GM18907 (cell line): ENCODE measurements at regions not wholly inside any gene's neighbourhood (a gene's known extent, or its start where the extent isn't known, plus 50 kb on each side); places are given as distances from the start of the nearest gene placed in this dataset.

Experiments used
- ATAC-seq: cut with Tn5 transposase; IDR thresholded peaks from one replicate; pipeline ENCODE4 v1.9.1; 2021; ENCODE audit warnings: mild to moderate bottlenecking, moderate library complexity; ENCODE audit not compliant: unreplicated experiment

DNA sequence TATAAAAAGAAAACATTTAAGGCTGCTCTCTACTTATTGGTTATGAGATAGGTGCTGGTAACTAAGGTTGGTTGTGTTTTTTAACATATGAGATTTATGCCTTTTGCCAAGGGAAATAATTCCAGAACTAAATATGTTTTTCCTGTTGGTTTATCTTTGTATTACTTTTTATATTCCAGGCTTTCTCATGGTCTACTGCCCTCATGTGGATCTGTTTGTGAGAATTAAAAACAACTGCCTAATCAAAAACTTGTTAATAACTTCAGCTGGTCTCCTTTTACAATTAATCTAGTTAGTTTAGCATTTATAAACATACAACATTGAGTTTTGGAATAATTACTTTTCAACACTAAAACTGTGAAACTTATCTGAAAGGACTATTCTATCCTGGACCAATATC lies 1208.3 kb downstream of the ADGRL3 start:
- no peak for ATAC-seq

DNA sequence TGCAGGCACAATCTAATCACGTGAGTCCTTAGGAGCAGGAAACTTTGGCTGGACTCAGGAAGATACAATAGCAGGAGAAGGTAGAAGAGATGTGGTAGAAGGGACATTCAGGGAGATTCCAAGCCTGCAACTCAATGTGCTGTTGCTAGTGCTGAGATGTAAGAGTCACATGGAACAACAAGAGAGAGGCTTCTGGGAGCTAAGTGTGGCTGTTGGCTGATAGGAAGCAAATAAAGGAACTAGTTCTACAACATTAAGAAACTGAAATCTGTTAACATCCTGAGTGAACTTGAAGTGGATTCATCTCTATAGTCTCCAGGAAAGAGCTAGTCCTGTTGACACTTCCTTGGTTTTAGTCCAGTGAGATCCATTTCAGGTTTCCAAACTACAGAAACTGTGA lies 1207.4 kb downstream of the ADGRL3 start:
- ATAC-seq: no peak

DNA sequence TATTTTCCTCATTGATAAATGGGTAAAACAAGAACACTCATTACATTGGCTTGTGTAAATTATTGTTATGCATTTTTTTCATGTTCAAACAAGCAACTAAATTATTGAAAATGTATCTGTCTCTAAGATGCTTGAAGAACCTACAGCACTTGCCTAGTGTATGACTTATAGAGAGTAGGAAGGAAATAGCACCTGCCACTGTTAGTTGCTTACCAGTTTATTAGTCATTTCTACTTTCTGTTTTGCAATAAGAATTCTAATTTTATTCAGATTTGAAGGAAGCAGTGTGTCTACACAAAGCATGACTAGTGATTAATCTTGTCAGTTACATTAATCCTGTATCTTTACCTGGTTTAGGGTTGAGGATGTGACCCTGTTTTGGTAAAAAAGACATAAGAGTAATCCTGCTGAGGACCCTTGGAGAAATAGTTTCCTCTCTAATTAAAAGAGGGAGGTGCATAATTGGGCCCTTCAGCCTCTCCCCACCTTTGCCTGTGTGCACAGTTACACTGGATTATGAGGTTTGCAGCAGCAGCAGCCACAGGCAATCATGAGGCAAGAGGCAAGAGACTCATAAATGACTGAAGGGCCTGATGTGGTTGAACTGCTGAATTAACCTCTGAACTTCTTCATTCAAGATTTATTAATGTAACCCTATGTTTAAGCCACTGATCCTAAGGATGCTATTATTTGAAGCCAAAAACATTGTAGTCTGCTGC lies 1202.1 kb downstream of the ADGRL3 start:
- ATAC-seq: no peak

DNA sequence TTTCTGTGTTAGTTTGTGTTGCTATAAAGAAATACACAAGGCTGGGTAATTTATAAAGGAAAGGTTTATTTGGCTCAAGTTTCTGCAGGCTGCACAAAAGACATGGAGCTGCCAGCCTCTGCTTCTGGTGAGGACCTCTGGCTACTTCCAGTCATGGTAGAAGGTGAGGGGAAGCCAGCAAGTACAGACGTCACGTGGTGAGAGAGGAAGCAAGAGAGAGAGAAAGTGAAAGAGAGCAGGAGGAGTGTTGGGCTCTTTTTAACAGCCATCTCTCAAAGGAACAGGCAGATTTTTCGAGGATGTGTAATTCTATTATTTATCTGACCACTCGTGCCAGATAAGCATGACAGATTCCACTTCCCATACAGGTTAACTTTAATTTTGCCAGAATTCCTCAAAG lies 1199.1 kb downstream of the ADGRL3 start:
- ATAC-seq: no peak

DNA sequence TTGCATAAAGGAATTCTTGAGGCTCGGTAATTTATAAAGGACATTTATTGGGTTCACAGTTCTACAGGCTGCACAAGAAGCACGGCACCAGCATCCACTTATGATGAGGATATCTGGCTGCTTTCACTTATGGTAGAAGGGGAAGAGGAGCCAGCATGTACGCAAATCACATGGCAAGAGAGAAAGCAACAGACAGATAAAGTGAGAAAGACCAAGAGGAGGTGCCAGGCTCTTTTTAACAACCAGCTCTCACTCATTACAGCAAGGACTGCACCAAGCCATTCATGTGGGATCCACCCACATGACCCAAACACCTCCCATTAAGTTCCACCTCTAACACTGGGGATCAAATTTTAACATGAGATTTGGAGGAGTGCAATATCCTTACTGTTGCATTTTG lies 1198.2 kb downstream of the ADGRL3 start:
- no peak for ATAC-seq

DNA sequence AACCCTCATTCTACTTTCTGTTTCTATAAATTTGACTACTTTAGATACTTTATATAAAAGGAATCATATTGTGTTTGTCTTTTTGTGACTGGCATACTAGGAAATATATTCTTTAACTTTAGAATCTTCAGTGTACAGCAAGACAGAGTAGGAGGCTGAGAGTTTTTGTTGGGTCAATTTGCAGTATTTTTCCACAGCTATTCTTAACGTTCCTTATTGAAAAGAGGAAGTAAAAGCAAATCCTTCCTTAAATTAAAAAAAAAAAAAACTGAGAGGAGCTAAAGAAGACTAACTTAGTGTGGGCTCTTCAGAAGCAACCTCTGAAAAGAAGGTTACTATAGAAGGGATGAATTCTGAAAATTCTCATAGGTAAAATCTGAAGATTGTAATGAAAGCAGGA lies 1194.6 kb downstream of the ADGRL3 start:
- ATAC-seq: no peak

DNA sequence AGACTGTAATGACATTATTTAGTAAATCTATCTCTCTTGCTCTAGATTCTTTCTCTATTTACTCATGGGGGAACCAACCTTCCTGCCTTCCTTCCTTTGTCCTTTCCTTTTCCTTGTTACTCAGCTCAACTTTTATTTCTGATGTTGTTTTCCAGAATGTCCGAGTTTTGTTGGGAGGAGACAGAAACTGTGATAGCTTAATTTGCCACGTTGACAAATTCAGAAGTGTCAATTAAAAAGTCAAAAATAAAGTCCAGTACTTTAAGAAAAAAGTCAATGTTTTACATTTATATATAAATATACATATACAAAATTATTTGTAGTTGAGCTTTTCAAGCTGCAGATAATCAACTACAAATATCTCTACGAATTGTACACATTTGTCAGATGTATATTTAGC lies 1187.7 kb downstream of the ADGRL3 start:
- no peak for ATAC-seq

DNA sequence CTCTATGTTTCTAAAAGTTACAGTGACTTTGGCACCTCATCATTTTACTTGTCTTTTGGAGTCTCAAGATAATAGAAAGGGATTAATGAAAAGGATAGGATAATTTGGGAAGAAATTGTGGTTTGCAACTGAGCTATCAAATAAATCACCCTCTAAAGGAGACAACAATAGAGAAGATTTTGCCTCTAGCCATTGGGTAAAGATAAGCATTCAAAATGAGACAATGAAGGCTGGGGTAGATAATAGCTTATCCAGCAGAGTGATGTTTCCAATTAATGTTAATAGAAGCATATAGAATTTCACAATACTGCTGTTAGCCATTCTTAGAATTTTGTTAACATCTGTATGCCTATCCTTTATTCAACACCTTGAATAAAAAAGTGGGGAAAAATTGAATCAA lies 1177.6 kb downstream of the ADGRL3 start:
- ATAC-seq: no peak

DNA sequence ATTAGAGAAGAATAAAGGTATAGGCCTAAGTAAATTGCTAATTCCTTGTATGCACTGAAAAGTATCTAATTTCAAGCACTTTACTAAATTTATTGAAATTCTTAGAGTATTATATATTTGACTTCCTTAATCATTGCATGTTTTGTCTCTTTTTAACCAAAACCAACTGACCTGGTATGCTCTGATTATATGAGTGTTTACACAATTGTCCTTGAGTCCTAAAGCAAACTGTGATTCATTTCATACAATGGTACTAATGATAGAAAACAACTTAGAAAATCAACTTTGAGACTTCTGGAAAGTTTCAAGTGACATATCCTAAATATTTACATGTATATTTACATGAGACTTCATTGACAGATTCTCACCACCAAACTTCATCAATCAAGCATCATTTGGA lies 1177.1 kb downstream of the ADGRL3 start:
- no peak for ATAC-seq

DNA sequence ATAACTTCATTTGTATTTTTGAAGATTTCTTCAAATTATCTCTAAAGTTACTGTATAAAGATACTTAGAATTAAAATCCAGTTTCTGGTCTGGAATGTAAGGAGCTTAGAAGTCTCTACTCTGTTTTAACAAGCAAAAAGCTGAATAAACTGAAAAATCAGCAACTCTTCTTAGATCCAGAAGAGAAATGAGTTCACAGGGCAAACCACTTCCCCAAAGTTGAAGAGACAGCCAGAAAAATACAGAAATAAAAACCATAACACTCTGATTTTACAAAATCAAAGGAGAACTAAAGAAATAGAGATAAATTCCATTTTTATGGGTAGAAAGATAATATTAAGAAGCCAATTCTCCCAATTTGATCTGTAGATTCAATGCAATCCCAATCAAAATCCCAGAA lies 1166.8 kb downstream of the ADGRL3 start:
- ATAC-seq: no peak

DNA sequence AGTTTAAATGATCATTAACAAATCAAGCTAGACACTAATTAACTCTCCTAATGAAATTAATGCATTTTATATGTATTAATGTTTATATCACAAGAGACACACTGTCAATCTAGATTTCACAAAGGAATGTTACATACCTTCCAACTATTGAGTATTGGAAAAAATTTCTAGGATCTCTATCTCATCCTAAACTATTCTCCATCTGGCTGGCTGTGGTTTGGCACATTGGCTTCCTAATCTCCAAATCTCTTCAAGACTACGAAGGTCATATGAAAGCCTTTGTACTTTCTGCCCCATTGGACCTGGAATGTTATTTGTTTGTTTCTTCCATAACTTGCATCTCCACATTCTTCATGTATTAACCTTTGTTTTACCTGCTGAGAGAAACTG lies 1160.0 kb downstream of the ADGRL3 start:
- no peak for ATAC-seq

DNA sequence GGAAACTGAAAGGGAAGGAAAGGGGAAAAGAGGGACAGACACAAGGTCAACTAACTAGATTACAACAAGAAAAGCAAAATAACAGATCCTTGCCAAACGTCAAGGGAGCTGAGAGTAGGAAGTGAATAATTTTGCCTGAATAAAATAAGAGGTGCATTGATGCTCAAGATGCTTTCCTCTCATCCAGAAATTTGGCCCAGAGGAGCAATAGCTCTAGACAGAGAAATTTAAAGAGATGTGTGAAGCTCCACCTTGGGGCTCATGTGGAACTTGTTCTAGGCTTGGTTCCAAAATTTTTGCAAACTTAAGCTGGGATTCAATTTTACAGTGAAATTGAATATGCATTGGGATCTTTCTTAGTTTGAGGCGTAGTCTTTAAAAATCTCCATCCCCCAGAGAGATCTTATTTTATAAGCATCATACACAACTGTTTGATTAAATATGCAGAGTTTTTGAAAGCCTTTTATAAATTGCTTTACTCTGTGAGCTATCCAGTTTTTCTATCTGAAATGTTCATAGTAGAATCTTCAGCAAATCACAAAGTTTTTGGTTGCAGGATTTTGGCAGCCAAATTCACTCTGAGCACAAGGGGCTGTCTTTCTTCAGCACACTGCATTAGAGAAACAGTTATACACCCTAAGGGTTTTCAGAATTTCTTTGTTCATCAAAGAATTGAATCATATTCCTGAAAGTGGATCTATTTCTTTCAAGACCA lies 1159.5 kb downstream of the ADGRL3 start:
- ATAC-seq: no peak

DNA sequence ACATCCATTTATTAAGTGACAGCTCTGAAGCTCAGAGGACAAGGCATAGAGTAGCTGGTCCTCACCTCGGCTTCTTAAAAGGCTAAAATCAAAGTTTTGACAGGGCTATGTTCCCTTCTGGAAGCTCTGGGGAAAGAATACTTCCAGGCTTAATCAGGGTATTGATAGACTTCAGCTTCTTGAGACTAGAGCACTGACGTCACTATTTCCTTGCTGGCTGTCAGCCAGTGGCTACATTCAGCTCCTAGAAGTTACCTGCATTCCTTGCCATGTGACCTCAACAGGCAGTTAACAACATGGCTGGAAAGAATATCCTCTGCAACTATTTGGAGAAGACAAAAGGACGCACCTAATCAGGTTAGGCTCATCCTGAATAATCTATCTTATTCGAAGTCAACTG lies 1144.8 kb downstream of the ADGRL3 start:
- no peak for ATAC-seq

DNA sequence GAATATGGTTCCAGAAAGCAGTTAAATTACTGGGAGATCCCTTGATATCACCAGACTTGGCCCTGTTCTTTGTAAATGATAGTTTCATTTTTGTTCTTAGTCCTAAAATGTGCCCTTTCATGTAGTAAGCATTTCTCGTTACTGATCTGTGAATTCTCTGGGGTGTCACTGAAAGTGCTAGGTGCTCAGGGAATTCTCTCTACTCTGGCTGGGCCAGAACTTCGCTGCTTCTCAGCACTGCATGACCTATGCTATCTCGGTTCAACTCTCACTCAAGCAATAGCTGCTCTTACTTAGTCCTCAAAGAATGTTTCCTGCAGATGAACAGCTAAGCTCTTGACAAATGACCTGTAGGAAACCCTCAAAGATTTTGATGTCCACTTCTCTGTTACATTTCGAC lies 1144.3 kb downstream of the ADGRL3 start:
- no peak for ATAC-seq

DNA sequence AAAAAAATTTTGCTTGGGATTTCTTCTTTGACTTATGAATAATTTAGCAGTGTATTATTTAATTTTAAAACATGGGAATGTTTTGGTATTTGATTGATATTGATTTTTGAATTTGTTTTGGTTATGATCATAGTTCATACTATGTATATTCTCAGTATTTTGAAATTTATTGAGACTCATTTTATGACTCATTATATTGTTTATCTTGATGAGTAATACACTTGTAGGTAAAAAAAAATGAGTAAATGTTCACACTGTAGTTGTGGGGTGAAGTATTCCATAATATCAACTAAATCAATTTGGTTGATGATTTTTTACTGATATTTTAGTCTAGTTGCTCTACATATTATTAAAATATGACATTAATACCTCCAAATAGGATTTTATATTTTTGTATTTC lies 1142.2 kb downstream of the ADGRL3 start:
- ATAC-seq: no peak

DNA sequence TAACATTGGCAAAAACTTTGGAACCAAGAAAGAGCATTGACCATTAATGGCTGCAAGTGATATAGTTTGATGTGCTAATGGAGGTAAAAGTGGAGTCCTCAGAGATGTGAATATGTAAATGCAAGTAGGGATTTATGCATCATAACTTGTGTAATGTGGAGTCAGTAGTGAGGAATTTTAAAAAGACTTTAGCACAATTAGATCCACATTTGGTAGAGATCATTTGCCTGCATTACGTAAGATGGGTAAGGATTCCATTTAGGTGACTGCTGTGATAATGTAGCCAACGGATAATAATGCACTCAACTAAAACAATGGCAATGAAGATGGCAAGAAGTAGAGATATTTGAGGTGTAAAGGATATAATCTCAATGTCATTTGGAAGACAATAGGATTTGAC lies 1128.4 kb downstream of the ADGRL3 start:
- ATAC-seq: no peak

DNA sequence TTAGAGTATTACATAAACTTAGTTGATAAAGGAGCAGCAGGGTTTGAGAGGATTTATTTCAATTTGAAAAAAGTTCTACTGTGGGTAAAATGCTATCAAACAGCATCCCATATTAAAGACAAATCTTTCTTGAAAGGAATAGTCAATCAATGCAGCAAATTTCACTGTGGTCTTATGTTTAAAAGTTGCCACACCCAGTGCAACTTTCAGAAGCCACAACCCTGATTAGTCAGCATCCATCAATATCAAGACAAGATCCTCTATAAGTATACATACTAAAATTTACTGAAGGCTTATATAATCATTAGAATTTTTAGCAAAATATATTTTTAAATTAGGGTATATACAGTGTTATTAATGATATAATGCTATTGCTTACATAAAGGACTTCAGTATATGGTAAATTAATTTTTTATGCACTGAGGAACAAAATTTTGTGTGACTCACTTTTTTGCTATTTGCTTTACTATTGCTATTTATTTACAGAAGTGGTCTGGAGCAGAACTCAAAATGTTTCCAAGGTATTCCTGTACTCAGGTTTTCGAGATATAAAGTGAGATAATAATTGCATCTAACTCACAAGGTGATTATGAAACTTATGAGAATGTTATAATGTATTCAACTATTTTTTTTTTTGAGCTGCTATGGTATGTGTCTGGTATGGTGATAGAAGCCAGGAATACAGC lies 1127.6 kb downstream of the ADGRL3 start:
- ATAC-seq: no peak

DNA sequence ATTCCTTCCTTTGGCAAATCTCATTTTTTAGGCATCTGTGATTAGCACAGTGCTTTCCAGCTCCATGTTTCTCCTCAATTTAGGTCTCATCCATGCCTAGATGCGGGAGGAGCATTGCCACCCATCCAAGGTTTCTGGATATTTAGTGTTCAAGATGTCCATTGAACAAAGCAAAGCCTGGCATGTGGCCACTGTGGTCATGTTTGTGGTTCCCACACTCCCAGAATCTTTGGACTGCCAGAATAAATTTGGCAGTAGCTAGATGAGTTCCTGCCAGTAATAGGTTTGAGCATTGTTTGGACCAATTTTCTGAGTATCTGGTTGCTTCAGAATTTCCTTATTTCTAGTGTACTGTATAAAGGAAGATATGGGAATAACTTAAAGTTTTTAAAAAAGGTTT lies 1124.1 kb downstream of the ADGRL3 start:
- no peak for ATAC-seq

DNA sequence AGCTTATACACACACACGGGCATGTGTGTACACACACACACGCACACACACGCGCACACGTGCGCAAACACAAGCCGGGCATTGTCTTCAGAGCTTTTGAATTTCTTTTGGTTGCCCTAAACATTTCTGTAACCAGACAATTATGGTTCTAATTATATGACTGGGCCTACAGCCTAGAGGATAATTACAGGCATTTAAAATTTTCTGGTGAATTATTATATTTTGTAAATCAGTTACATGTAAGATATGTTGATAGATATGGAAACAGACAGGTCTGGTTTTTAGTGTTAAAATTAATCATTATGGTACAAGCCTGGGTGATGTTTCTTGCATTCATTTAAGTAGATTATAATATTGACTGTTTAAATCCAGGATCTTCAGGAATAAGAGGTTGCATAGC lies 1120.5 kb downstream of the ADGRL3 start:
- no peak for ATAC-seq

DNA sequence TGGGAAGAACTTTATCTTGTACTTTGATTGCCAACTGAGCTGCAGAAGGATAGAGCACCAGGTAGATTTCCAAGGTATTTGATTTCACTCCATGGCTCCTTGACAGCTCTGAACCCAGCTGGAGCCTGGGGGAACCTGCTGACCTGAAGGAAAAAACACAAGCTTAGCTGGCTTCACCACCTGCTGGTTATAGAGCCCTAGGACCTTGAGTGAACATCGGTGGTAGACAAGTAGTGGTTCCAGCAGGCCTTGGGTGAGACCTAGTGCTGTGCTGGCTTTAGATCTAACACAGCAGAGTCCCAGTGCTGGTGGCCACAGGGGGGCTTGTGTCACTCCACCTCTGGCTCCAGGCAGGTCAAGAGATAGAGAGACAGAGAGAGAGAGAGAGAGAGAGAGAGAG lies 1102.6 kb downstream of the ADGRL3 start:
- no peak for ATAC-seq

DNA sequence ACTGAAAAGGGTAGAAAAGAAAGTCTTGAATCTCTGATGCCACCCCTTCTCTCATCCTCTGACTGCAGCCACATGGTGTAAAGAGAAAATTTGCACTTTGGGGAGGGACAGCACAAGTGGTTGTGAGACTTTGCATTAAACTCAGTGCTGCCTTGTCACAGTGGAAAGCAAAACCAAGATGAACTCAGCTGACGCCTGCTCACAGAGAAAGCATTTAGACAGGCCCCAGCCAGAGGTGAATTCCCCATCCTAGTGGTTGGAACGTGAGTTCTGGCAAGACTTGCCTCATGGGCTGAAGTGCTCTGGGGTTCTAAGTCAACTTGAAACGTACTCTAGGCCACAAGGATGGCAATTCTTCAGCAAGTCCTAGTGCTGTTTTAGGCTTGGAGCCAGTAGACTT lies 1101.4 kb downstream of the ADGRL3 start:
- ATAC-seq: no peak

DNA sequence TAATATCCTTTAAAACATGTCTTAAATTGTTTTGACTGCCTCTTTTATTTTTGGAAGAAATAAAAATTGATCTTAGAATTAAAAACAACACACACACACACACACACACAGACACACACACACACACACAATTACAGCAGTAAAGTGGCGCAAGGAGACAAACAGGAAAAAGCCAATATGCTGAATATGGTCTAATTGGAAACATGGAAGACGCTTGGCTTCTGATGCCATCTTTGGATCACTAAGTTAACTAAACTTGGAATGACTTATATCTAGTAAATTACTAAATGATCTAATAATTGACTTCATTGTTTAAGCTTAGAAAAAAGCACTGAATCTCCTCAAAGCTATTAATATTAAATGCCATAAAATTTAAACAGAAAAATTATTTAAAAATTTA lies 1093.4 kb downstream of the ADGRL3 start:
- no peak for ATAC-seq
